Omental fat pad (tissue), 3 donors: ENCODE measurements at regions not wholly inside any gene's neighbourhood (a gene's known extent, or its start where the extent isn't known, plus 50 kb on each side); places are given as distances from the start of the nearest gene placed in this dataset.

Experiments used
- ATAC-seq: fragments of 150-250 bp; one replicate; pipeline ENCODE4 v1.9.1; 2016; ENCODE audit warnings: mild to moderate bottlenecking, moderate library complexity; ENCODE audit not compliant: low FRiP score
- DNase-seq: peaks from one replicate; pipeline ENCODE4 v3.0.0-alpha.2; 2019; ENCODE audit warnings: low spot score
- TF ChIP-seq, protein P1 (sequence below), 3 donors: fragments of 450-650 bp; IDR thresholded peaks; one replicate each; pipeline ENCODE4 v1.5.1; 2016 to 2017; ENCODE audit warnings: antibody characterized with exemption in 3 of 3, mild to moderate bottlenecking in 3 of 3, moderate library complexity in 2 of 3

DNA sequence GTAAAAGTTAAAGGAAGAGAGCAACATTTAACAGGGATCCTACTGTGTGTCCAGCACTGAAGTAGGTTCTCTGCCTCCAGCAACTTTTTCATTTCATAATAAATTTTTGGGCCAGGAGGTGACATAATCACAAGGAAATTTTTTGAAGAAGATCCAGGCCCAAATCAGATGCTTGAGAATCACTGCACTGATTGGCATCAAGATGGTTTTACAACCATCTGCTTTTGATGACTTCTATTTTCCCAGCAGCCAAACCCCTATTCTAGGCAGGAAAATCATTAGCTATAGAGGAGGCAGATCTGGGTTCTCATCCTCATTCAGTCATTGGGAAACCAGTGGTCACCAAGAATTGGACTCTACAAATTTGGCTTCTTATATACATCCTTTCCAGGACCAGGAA is 79.0 kb downstream of the ARL4A start:
- TF ChIP-seq, protein P1, sequence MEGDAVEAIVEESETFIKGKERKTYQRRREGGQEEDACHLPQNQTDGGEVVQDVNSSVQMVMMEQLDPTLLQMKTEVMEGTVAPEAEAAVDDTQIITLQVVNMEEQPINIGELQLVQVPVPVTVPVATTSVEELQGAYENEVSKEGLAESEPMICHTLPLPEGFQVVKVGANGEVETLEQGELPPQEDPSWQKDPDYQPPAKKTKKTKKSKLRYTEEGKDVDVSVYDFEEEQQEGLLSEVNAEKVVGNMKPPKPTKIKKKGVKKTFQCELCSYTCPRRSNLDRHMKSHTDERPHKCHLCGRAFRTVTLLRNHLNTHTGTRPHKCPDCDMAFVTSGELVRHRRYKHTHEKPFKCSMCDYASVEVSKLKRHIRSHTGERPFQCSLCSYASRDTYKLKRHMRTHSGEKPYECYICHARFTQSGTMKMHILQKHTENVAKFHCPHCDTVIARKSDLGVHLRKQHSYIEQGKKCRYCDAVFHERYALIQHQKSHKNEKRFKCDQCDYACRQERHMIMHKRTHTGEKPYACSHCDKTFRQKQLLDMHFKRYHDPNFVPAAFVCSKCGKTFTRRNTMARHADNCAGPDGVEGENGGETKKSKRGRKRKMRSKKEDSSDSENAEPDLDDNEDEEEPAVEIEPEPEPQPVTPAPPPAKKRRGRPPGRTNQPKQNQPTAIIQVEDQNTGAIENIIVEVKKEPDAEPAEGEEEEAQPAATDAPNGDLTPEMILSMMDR (IDR thresholded peaks at IDR 0.05): no peak
- ATAC-seq (no peak), DNase-seq (no peak)

DNA sequence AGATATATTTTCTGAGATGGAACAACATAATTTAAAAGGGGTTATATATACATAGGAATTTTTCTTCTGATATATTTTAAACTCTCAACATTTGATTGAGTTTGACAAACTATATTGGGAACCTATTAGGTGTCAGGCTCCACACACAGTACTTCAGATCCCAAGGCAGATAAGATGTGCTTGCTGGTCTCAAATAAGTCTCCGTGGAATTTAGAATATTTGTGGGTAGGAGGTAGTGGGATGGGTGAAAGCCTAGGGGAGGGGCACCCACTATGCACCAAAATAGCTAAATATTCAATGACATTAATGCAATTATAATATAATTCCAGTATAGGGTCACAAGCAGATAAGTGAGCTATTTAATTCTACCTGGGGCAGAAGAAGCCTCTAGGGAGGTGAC is 81.5 kb downstream of the ARL4A start:
- no peak for ATAC-seq
- TF ChIP-seq, protein P1 (IDR thresholded peaks at IDR 0.05): no peak
- no peak for DNase-seq

DNA sequence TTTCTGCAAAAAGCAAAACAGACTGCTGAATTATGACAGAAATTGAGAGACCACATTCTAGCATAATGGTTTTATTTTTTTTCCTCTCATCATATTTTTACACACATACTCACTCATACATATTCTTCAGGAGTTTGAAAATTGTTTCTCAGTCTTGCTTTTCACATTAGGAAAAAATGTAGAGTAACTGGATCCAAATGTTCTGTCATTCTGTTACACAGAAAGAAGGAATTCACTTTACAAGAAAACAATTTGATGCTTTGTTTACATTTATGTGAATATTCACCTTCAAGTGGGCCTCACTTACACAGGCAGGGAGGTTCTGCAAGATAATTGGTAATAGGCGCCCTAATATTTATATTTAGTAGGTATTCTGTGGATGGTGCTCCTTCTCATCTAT is 82.0 kb downstream of the ARL4A start:
- no peak for DNase-seq
- ATAC-seq: no peak
- TF ChIP-seq, protein P1 (IDR thresholded peaks at IDR 0.05): no peak

DNA sequence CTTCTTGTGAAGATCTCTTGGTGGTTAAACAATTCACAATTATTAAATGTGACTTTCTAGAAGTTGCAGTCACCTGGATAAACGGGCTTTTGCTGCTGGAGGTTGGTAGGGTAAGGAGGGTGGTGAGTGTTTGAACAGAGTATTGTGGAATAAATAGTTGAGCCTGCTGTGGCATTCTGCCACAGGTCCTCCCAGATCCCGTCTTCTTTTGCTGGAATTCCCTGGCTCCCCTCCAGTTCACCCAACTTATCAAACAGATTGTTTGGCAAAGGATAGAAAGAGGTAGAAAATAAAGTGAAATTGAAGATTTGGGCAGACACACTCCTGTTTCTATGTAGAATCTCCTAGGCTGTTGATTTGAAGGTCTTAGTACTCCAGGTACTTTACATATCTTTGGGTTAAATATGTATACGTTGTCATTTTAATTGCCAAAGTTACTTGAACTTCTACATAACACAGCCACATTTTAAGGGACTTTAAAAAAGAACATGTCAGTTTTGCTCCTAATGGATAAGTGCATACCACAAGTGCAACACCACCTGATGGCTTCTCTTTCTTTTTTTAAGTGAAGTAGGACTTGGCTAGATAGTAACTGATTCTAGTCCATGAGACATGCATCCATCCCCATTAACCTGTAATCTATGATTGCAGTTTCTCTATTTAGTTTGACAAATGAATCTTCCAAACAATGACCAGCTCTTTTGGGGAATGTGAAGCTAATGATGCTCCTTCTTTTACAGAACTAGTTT is 83.0 kb downstream of the ARL4A start:
- TF ChIP-seq, protein P1 (IDR thresholded peaks at IDR 0.05): no peak
- peak; percentile 76 for ATAC-seq
- no peak for DNase-seq

DNA sequence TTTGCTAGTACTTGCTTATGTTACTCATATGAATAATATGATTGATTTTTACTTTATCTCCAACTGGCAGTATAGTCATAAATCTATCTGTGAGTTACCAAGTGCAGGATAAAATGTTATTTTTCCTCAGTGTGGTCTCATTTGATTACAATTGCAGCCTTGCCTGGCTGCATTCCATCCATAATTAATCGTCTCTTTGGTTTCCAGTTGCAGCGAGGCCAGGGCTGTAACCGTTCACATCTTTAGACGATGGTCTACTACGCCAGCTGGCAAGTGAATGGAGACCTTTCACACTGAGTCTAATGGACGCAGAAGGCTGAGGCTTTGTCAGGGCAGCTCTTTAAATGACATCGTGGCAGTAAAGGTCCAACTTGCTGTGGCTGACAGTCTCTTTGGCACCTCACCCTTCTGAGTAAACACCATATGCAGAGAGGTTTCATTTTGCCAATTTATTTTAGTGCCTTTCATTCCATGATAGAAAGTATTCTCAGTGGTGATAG is 84.0 kb downstream of the ARL4A start:
- ATAC-seq: peak; percentile 62
- DNase-seq: no peak
- TF ChIP-seq, protein P1 (IDR thresholded peaks at IDR 0.05): no peak

DNA sequence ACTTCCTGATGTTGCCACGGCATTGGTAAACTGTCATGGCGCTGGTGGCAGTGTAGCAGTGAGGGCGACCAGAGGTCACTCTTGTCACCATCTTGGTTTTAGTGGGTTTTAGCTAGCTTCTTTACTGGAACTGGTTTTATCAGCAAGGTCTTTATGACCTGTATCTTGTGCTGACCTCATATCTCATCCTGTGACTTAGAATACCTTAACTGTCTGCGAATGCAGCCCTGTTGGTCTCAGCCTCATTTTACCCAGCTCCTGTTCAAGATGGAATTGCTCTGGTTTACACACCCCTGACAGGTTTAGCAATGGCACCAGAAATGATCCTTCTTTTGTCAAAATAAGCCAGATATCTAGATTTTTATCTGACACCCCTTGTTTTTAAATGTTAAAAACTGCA is 85.3 kb downstream of the ARL4A start:
- TF ChIP-seq, protein P1 (IDR thresholded peaks at IDR 0.05): no peak

DNA sequence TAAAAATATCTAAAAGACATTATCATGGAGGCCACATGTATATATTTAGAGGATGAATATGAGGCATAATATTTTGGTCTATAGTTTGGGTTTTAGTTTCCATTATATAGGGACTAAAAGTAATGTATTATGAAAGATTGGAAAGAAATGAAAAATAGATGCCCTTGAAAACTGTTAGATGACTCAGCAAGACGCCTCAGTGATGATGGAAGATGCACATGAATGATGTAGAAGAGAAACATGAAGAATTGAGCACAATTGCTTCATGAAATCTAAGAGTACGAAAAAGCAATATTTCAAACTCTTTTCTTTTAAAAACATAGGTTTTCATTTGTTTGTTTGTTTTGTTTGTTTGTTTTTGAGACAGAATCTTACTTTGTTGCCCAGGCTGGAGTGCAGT is 89.8 kb downstream of the ARL4A start:
- ATAC-seq: no peak
- TF ChIP-seq, protein P1 (IDR thresholded peaks at IDR 0.05): no peak
- DNase-seq: no peak

More for the DNA sequence above, 85.3 kb downstream of the ARL4A start:
- DNase-seq (no peak), ATAC-seq (no peak)
